SK-N-SH (cell line): ENCODE measurements at regions not wholly inside any gene's neighbourhood (a gene's known extent, or its start where the extent isn't known, plus 50 kb on each side); places are given as distances from the start of the nearest gene placed in this dataset.
"Not testable (repeated sequence)": the region's sequence is repeated elsewhere in the genome, so short reads cannot be mapped to it uniquely, and the experiment has no call there.

Experiments used
- CTCF ChIA-PET: fragments of 300-600, 350-600 bp; formaldehyde crosslinking; extraction: SDS; loops from one replicate; lab custom pipeline; 2021; lab: Yijun Ruan, JAX
- POLR2A ChIA-PET: fragments of 350-600 bp; sonication (Branson Sonifier 250); formaldehyde crosslinking; extraction: SDS; loops from one replicate; lab custom pipeline; 2020; ENCODE audit warnings: antibody characterized with exemption, inconsistent platforms; lab: Yijun Ruan, JAX
- DNase-seq: peaks from one replicate; pipeline ENCODE4 v3.0.0; 2012
- H2AFZ ChIP-seq: fragments of 200-600 bp; sonication (generic); 2 replicates; pipeline ENCODE4 v1.8.1; 2016; ENCODE audit warnings: antibody characterized with exemption, mild to moderate bottlenecking, low read depth
- H3F3A ChIP-seq: fragments of 200-600 bp; sonication (generic); replicated peaks from 2 replicates; pipeline ENCODE3; 2016; ENCODE audit warnings: antibody characterized with exemption, mild to moderate bottlenecking; ENCODE audit not compliant: insufficient read depth
- H3K27ac ChIP-seq, 2 experiments: fragments of 200-500 bp in 1 of 2; fragments of 200-600 bp in 1 of 2; sonication (Bioruptor generic) in 1 of 2; sonication (generic), shearing (Covaris generic) in 1 of 2; 2 replicates each; pipeline versions ENCODE4 v1.5.1 to v1.6.1; 2014 to 2016; ENCODE audit warnings: low read depth in 2 of 2, inconsistent platforms in 1 of 2, low read length in 1 of 2, mild to moderate bottlenecking in 1 of 2, mixed read lengths in 1 of 2
- H3K27me3 ChIP-seq: fragments of 200-600 bp; sonication (generic), shearing (Covaris generic); 2 replicates; pipeline ENCODE4 v1.6.1; 2016; ENCODE audit warnings: mixed run types; ENCODE audit not compliant: insufficient read depth
- H3K36me3 ChIP-seq, 2 experiments: fragments of 200-500 bp in 1 of 2; fragments of 200-600 bp in 1 of 2; sonication (Bioruptor generic) in 1 of 2; sonication (generic) in 1 of 2; replicated peaks in 1 of 2; 2 replicates each; pipeline versions ENCODE3 to v1.5.1; 2014 to 2016; ENCODE audit warnings: low read length in 1 of 2, mild to moderate bottlenecking in 1 of 2; ENCODE audit not compliant: insufficient read depth in 2 of 2, control insufficient read depth in 1 of 2
- H3K4me1 ChIP-seq, 2 experiments: fragments of 200-500 bp in 1 of 2; fragments of 200-600 bp in 1 of 2; sonication (Bioruptor generic) in 1 of 2; sonication (generic), shearing (Covaris generic) in 1 of 2; 2 replicates each; pipeline versions ENCODE4 v1.5.1 to v1.6.1; 2014 to 2016; ENCODE audit warnings: low read depth in 1 of 2, low read length in 1 of 2, mixed run types in 1 of 2; ENCODE audit not compliant: insufficient read depth in 2 of 2, control insufficient read depth in 1 of 2
- H3K4me2 ChIP-seq: fragments of 200-600 bp; sonication (generic), shearing (Covaris generic); 2 replicates; pipeline ENCODE4 v1.6.1; 2017; ENCODE audit warnings: mixed run types
- H3K4me3 ChIP-seq, 2 experiments: fragments of 200-500 bp in 1 of 2; fragments of 200-600 bp in 1 of 2; sonication (Bioruptor generic) in 1 of 2; sonication (generic), shearing (Covaris generic) in 1 of 2; 2 replicates each; pipeline versions ENCODE4 v1.5.1 to v1.8.1; 2014 to 2016; ENCODE audit warnings: low read depth in 2 of 2, inconsistent platforms in 1 of 2, low read length in 1 of 2, mild to moderate bottlenecking in 1 of 2, mixed read lengths in 1 of 2, moderate library complexity in 1 of 2
- H3K79me2 ChIP-seq: fragments of 200-600 bp; sonication (generic); 2 replicates; pipeline ENCODE4 v1.8.1; 2017; ENCODE audit warnings: mild to moderate bottlenecking; ENCODE audit not compliant: insufficient read depth
- H3K9ac ChIP-seq: fragments of 200-600 bp; sonication (generic); 2 replicates; pipeline ENCODE4 v1.6.1; 2017; ENCODE audit warnings: mixed run types
- H3K9me2 ChIP-seq: fragments of 200-600 bp; sonication (generic); 2 replicates; pipeline ENCODE4 v1.6.1; 2017; ENCODE audit warnings: mixed run types
- H3K9me3 ChIP-seq: fragments of 200-600 bp; sonication (generic); 2 replicates; pipeline ENCODE4 v1.6.1; 2017; ENCODE audit warnings: mixed run types, mild to moderate bottlenecking, moderate library complexity
- H4K20me1 ChIP-seq: fragments of 200-600 bp; sonication (generic); 2 replicates; pipeline ENCODE4 v1.6.1; 2017; ENCODE audit warnings: mild to moderate bottlenecking, mixed run types; ENCODE audit not compliant: insufficient read depth
- CTCF ChIP-seq: fragments of 200-600 bp; sonication (generic); IDR thresholded peaks from 2 replicates; pipeline ENCODE4 v1.6.1; 2017; ENCODE audit warnings: antibody characterized with exemption, mild to moderate bottlenecking, moderate library complexity
- ELF1 ChIP-seq: IDR thresholded peaks from 2 replicates; pipeline ENCODE4 v1.4.0; 2012
- GABPA ChIP-seq: IDR thresholded peaks from 2 replicates; pipeline ENCODE4 v1.4.0; 2012; ENCODE audit warnings: low read depth, mild to moderate bottlenecking
- IRF3 ChIP-seq: fragments of 150-350 bp; IDR thresholded peaks from 2 replicates; pipeline ENCODE4 v1.6.1; 2016; ENCODE audit warnings: mild to moderate bottlenecking, low read depth, low read length
- JUND ChIP-seq: IDR thresholded peaks from 2 replicates; pipeline ENCODE4 v1.4.0; 2012
- MAX ChIP-seq: IDR thresholded peaks from 2 replicates; pipeline ENCODE4 v1.4.0; 2012; ENCODE audit warnings: low read depth
- RCOR1 ChIP-seq: fragments of 150-350 bp; IDR thresholded peaks from 2 replicates; pipeline ENCODE4 v1.6.1; 2017; ENCODE audit warnings: antibody characterized with exemption, low read length
- RFX5 ChIP-seq: IDR thresholded peaks from 2 replicates; pipeline ENCODE4 v1.6.1; 2012; ENCODE audit warnings: mild to moderate bottlenecking, improper control_type of control experiment, low read length
- RXRA ChIP-seq: IDR thresholded peaks from 2 replicates; pipeline ENCODE4 v1.4.0; 2012; ENCODE audit warnings: low read depth, mild to moderate bottlenecking, borderline replicate concordance
- SIN3A ChIP-seq: IDR thresholded peaks from 2 replicates; pipeline ENCODE4 v1.6.1; 2012; ENCODE audit warnings: low read depth, mild to moderate bottlenecking, low read length, moderate library complexity, borderline replicate concordance
- SMC3 ChIP-seq: IDR thresholded peaks from 2 replicates; pipeline ENCODE4 v1.6.1; 2012; ENCODE audit warnings: low read depth, low read length, improper control_type of control experiment
- USF1 ChIP-seq: IDR thresholded peaks from 2 replicates; pipeline ENCODE4 v1.4.0; 2012; ENCODE audit warnings: low read depth, borderline replicate concordance
- YY1 ChIP-seq: IDR thresholded peaks from 2 replicates; pipeline ENCODE4 v1.4.0; 2012; ENCODE audit warnings: low read depth, mild to moderate bottlenecking
- WGBS: methylation state at CpG from one replicate; pipeline ENCODE4 v1.1.6; 2017; ENCODE audit warnings: low lambda C conversion rate; 5-methylcytosine and 5-hydroxymethylcytosine counted together

GRCh38 chr21:20902998-20903397, 95.2 kb upstream of the NCAM2 start (continued):
- no peak for TF ChIP-seq IRF3
- no peak for TF ChIP-seq YY1
- TF ChIP-seq SIN3A: no peak
- TF ChIP-seq ELF1: no peak
- TF ChIP-seq CTCF: no peak
- no peak for TF ChIP-seq MAX

- H3F3A ChIP-seq, H3K36me3 ChIP-seq, H3K4me2 ChIP-seq, H3K9me3 ChIP-seq, H3K9me2 ChIP-seq, POLR2A ChIA-PET, H3K79me2 ChIP-seq, H3K4me3 ChIP-seq, H3K4me1 ChIP-seq, DNase-seq, H2AFZ ChIP-seq, H3K27me3 ChIP-seq, H3K27ac ChIP-seq, H3K9ac ChIP-seq, H4K20me1 ChIP-seq, CTCF ChIA-PET: not testable (repeated sequence)
- 13% methylated on average over 11 of the region's 13 CpGs for WGBS
These were observed 70.7 kb upstream of the NCAM2 start for GRCh38 chr21:20927555-20927954.

- POLR2A ChIA-PET: no interaction called here
- no peak for DNase-seq
- CTCF ChIA-PET: no interaction called here
These were observed 55.7 kb upstream of the NCAM2 start for GRCh38 chr21:20942523-20942922.

More at GRCh38 chr21:20942523-20942922, 55.7 kb upstream of the NCAM2 start:
- 6% methylated on average over 1 of the region's 1 CpG for WGBS
- Histone ChIP-seq H3K9ac (no peak overlapping the region), H3F3A (no peaks in the 10 kb centered on the region), H3K9me2 (no peaks in the 10 kb centered on the region), H3K27me3 (no peaks in the 10 kb centered on the region), H3K4me2 (no peak overlapping the region), H3K27ac (no peak overlapping the region), H3K36me3 (no peaks in the 10 kb centered on the region), H3K9me3 (no peaks in the 10 kb centered on the region), H4K20me1 (no peaks in the 10 kb centered on the region), H2AFZ (no peak overlapping the region), H3K79me2 (no peaks in the 10 kb centered on the region), H3K4me3 (no peak overlapping the region), H3K4me1 (no peaks in the 10 kb centered on the region; a peak in 1 of 4 replicates)
- TF ChIP-seq SMC3 (no peak), RCOR1 (no peak), RFX5 (no peak), JUND (no peak), GABPA (no peak), RXRA (no peak), YY1 (no peak), USF1 (no peak)
